ENCODE measurements at regions not wholly inside any gene's neighbourhood (a gene's known extent, or its start where the extent isn't known, plus 50 kb on each side); places are given as distances from the start of the nearest gene placed in this dataset.

- TF ChIP-seq CTCF (conservative IDR thresholded peaks at IDR 0.05; ENCODE audit: low read depth, low read length) (no peak), EZH2 (IDR thresholded peaks at IDR 0.05; ENCODE audit: low read length, unreplicated experiment) (no peak), EZH2phosphoT487 (IDR thresholded peaks at IDR 0.05; ENCODE audit: borderline replicate concordance, low read length) (no peak)
Observed at GRCh38 chr13:73934771-73935170, 199.4 kb downstream of the KLF12 start.

All from PC-3 (cell line).